ENCODE measurements at regions not wholly inside any gene's neighbourhood (a gene's known extent, or its start where the extent isn't known, plus 50 kb on each side); places are given as distances from the start of the nearest gene placed in this dataset.
"Not testable (repeated sequence)": the region's sequence is repeated elsewhere in the genome, so short reads cannot be mapped to it uniquely, and the experiment has no call there.

- Histone ChIP-seq H3K27me3 (ENCODE audit: control insufficient read depth in 1 of 2, insufficient read depth in 2 of 2, low read length in 2 of 2) (no peaks in the 10 kb centered on the region), H3K9me3 (ENCODE audit: control insufficient read depth in 2 of 2, insufficient read depth in 1 of 2, low read depth in 1 of 2, low read length in 1 of 2) (no peaks in the 10 kb centered on the region), H3K4me1 (ENCODE audit: control insufficient read depth in 2 of 2, insufficient read depth in 2 of 2, low read length in 1 of 2) (no peaks in the 10 kb centered on the region), H3K36me3 (ENCODE audit: control insufficient read depth in 2 of 2, insufficient read depth in 2 of 2, low read length in 1 of 2) (no peaks in the 10 kb centered on the region), H3K27ac (ENCODE audit: low read depth in 2 of 2, low read length in 1 of 2) (no peak overlapping the region), H3K4me3 (ENCODE audit: low read depth in 1 of 2, low read length in 2 of 2) (no peak overlapping the region)
- WGBS, 2 donors, result 81 to 89% methylated on average over 2 of the region's 2 CpGs
Measured at GRCh38 chr11:130562549-130562948, 114.1 kb downstream of the ADAMTS15 start.

- not testable (repeated sequence) for H3K4me3 ChIP-seq (ENCODE audit: low read depth in 1 of 2, low read length in 2 of 2); H3K36me3 ChIP-seq (ENCODE audit: control insufficient read depth in 2 of 2, insufficient read depth in 2 of 2, low read length in 1 of 2); H3K27ac ChIP-seq (ENCODE audit: low read depth in 2 of 2, low read length in 1 of 2); H3K9me3 ChIP-seq (ENCODE audit: control insufficient read depth in 2 of 2, insufficient read depth in 1 of 2, low read depth in 1 of 2, low read length in 1 of 2); H3K27me3 ChIP-seq (ENCODE audit: control insufficient read depth in 1 of 2, insufficient read depth in 2 of 2, low read length in 2 of 2); H3K4me1 ChIP-seq (ENCODE audit: control insufficient read depth in 2 of 2, insufficient read depth in 2 of 2, low read length in 1 of 2)
- WGBS, 2 donors, result 80 to 89% methylated on average over 7 of the region's 7 CpGs
Measured at GRCh38 chr11:130566360-130566759, 117.9 kb downstream of the ADAMTS15 start.

- no peak overlapping the region for H3K4me3 ChIP-seq (ENCODE audit: low read depth in 1 of 2, low read length in 2 of 2)
- H3K36me3 ChIP-seq (ENCODE audit: control insufficient read depth in 2 of 2, insufficient read depth in 2 of 2, low read length in 1 of 2), result no peaks in the 10 kb centered on the region
- H3K27me3 ChIP-seq (ENCODE audit: control insufficient read depth in 1 of 2, insufficient read depth in 2 of 2, low read length in 2 of 2), result no peaks in the 10 kb centered on the region
- WGBS, 2 donors, result 95 to 97% methylated on average over 1 of the region's 1 CpG
- no peak overlapping the region for H3K27ac ChIP-seq (ENCODE audit: low read depth in 2 of 2, low read length in 1 of 2)
- no peaks in the 10 kb centered on the region for H3K4me1 ChIP-seq (ENCODE audit: control insufficient read depth in 2 of 2, insufficient read depth in 2 of 2, low read length in 1 of 2)
- no peaks in the 10 kb centered on the region for H3K9me3 ChIP-seq (ENCODE audit: control insufficient read depth in 2 of 2, insufficient read depth in 1 of 2, low read depth in 1 of 2, low read length in 1 of 2)
Measured at GRCh38 chr11:130571519-130571918, 123.1 kb downstream of the ADAMTS15 start.

DNA sequence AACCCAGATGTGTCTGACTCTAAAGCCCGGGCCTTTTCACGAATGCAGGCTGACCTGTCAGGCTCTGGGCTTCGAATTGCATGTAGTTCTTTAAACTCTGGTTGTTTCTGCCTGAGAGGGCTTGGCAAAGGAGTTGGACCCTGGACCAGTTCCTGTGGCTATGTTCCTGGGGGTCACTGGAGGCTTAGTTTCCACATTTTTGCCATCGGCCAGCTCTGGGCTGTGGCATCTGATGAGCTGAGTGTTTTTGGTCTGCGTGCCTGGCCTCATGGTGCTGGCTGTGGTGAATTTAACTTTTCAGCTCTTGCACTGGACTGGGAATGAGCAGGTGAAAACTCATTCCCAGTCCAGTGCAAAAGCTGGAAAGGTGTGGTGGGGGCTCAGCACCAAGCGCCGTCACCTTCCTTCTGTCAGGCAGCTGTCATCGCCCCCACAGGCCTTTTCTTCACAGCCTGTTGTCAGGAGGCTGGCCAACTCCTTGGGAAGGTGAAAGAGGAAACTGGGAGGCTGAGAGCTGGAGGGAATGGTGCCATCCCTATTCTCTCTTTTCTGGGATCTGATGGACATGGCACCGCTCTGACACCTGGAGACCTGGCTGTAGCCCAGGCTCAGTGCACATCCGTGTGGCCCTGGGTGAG is 123.6 kb downstream of the ADAMTS15 start:
- WGBS, 2 donors, result 80 to 82% methylated on average over 10 of the region's 10 CpGs
- H3K27me3 ChIP-seq (ENCODE audit: control insufficient read depth in 1 of 2, insufficient read depth in 2 of 2, low read length in 2 of 2), result no peaks in the 10 kb centered on the region

GRCh38 chr11:130573767-130574166 is 125.3 kb downstream of the ADAMTS15 start:
- Histone ChIP-seq H3K27ac (ENCODE audit: low read depth in 2 of 2, low read length in 1 of 2) (no peak overlapping the region), H3K4me3 (ENCODE audit: low read depth in 1 of 2, low read length in 2 of 2) (no peak overlapping the region), H3K4me1 (ENCODE audit: control insufficient read depth in 2 of 2, insufficient read depth in 2 of 2, low read length in 1 of 2) (no peaks in the 10 kb centered on the region), H3K9me3 (ENCODE audit: control insufficient read depth in 2 of 2, insufficient read depth in 1 of 2, low read depth in 1 of 2, low read length in 1 of 2) (no peaks in the 10 kb centered on the region), H3K27me3 (ENCODE audit: control insufficient read depth in 1 of 2, insufficient read depth in 2 of 2, low read length in 2 of 2) (no peaks in the 10 kb centered on the region), H3K36me3 (ENCODE audit: control insufficient read depth in 2 of 2, insufficient read depth in 2 of 2, low read length in 1 of 2) (no peaks in the 10 kb centered on the region)
- 93 to 95% methylated on average over 2 of the region's 2 CpGs for WGBS, 2 donors

More for the DNA sequence above, 123.6 kb downstream of the ADAMTS15 start:
- Histone ChIP-seq H3K36me3 (ENCODE audit: control insufficient read depth in 2 of 2, insufficient read depth in 2 of 2, low read length in 1 of 2) (no peaks in the 10 kb centered on the region), H3K4me1 (ENCODE audit: control insufficient read depth in 2 of 2, insufficient read depth in 2 of 2, low read length in 1 of 2) (no peaks in the 10 kb centered on the region), H3K9me3 (ENCODE audit: control insufficient read depth in 2 of 2, insufficient read depth in 1 of 2, low read depth in 1 of 2, low read length in 1 of 2) (no peaks in the 10 kb centered on the region), H3K27ac (ENCODE audit: low read depth in 2 of 2, low read length in 1 of 2) (no peak overlapping the region), H3K4me3 (ENCODE audit: low read depth in 1 of 2, low read length in 2 of 2) (no peak overlapping the region)

- Histone ChIP-seq H3K4me3 (ENCODE audit: low read depth in 1 of 2, low read length in 2 of 2) (no peak overlapping the region), H3K27ac (ENCODE audit: low read depth in 2 of 2, low read length in 1 of 2) (no peak overlapping the region), H3K36me3 (ENCODE audit: control insufficient read depth in 2 of 2, insufficient read depth in 2 of 2, low read length in 1 of 2) (no peaks in the 10 kb centered on the region), H3K27me3 (ENCODE audit: control insufficient read depth in 1 of 2, insufficient read depth in 2 of 2, low read length in 2 of 2) (no peaks in the 10 kb centered on the region), H3K4me1 (ENCODE audit: control insufficient read depth in 2 of 2, insufficient read depth in 2 of 2, low read length in 1 of 2) (no peaks in the 10 kb centered on the region), H3K9me3 (ENCODE audit: control insufficient read depth in 2 of 2, insufficient read depth in 1 of 2, low read depth in 1 of 2, low read length in 1 of 2) (no peaks in the 10 kb centered on the region)
- WGBS, 2 donors, result 85 to 88% methylated on average over 2 of the region's 2 CpGs
Measured at GRCh38 chr11:130574740-130575139, 126.3 kb downstream of the ADAMTS15 start.

DNA sequence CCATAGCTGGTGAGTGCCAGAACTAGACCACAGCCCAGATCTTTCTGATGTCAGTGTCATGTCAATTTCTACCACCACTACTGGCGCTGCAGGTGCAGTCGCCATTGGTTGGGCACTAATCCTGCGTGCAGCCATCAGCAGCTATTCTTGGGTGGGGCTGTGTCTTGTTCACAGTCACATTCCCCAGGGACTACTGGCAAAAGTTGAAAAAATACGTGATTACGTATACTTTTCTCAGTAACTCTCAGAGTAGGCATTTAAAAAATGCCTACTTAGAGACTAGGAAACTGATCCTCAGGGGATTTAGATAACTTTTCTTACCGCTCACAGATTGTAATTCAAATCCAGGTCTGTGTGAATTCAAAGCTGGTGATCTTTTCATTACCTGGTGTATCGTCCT is 127.7 kb downstream of the ADAMTS15 start:
- Histone ChIP-seq H3K9me3 (ENCODE audit: control insufficient read depth in 2 of 2, insufficient read depth in 1 of 2, low read depth in 1 of 2, low read length in 1 of 2) (no peaks in the 10 kb centered on the region), H3K4me3 (ENCODE audit: low read depth in 1 of 2, low read length in 2 of 2) (no peak overlapping the region), H3K27ac (ENCODE audit: low read depth in 2 of 2, low read length in 1 of 2) (no peak overlapping the region), H3K27me3 (ENCODE audit: control insufficient read depth in 1 of 2, insufficient read depth in 2 of 2, low read length in 2 of 2) (no peaks in the 10 kb centered on the region), H3K4me1 (ENCODE audit: control insufficient read depth in 2 of 2, insufficient read depth in 2 of 2, low read length in 1 of 2) (peaks cover 0 to 2% of the 10 kb centered on the region in 2 donors), H3K36me3 (ENCODE audit: control insufficient read depth in 2 of 2, insufficient read depth in 2 of 2, low read length in 1 of 2) (no peaks in the 10 kb centered on the region)
- WGBS, 2 donors, result 84 to 91% methylated on average over 7 of the region's 7 CpGs

DNA sequence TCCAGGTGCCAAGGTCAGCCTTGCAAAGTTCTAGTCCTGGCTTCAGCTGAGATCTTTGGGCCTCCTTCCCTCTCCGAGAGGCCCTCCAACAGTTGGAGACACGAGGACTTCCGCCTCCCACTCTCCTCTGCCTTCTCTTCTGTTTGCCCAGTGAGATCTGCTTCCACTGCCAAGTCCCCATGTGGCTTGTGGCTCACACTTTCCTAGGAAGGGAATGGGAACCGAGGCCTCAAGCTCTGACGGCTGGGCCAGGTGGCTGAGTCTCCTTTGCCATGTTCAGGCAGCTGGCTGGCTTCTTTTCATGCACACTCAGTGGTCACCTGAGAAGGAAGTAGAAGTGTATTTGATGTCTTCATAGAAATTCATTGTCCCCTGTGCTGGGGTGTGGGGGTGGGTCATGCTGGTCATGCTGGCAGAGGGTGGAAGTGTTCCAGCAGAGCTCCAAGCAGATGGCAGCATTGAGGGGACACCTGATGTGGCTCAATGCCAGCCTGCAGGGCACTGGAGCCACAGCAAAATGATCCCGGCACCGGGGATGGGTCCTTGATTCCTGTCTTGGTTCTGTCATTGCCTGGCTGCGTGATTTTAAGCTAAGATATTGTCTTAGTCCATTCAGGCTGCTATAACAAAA is 130.4 kb downstream of the ADAMTS15 start:
- whole genome bisulfite sequencing, 2 donors, result 71 to 91% methylated on average over 8 of the region's 8 CpGs
- H3K4me3 ChIP-seq (ENCODE audit: low read depth in 1 of 2, low read length in 2 of 2), result no peak overlapping the region
- peaks cover 0 to 2% of the 10 kb centered on the region in 2 donors for H3K4me1 ChIP-seq (ENCODE audit: control insufficient read depth in 2 of 2, insufficient read depth in 2 of 2, low read length in 1 of 2)
- H3K9me3 ChIP-seq (ENCODE audit: control insufficient read depth in 2 of 2, insufficient read depth in 1 of 2, low read depth in 1 of 2, low read length in 1 of 2), result no peaks in the 10 kb centered on the region
- H3K36me3 ChIP-seq (ENCODE audit: control insufficient read depth in 2 of 2, insufficient read depth in 2 of 2, low read length in 1 of 2), result no peaks in the 10 kb centered on the region
- H3K27ac ChIP-seq (ENCODE audit: low read depth in 2 of 2, low read length in 1 of 2), result no peak overlapping the region
- no peaks in the 10 kb centered on the region for H3K27me3 ChIP-seq (ENCODE audit: control insufficient read depth in 1 of 2, insufficient read depth in 2 of 2, low read length in 2 of 2)

GRCh38 chr11:130580372-130580771 is 131.9 kb downstream of the ADAMTS15 start:
- Histone ChIP-seq H3K27me3 (ENCODE audit: control insufficient read depth in 1 of 2, insufficient read depth in 2 of 2, low read length in 2 of 2) (no peaks in the 10 kb centered on the region), H3K4me3 (ENCODE audit: low read depth in 1 of 2, low read length in 2 of 2) (no peak overlapping the region), H3K9me3 (ENCODE audit: control insufficient read depth in 2 of 2, insufficient read depth in 1 of 2, low read depth in 1 of 2, low read length in 1 of 2) (no peaks in the 10 kb centered on the region), H3K27ac (ENCODE audit: low read depth in 2 of 2, low read length in 1 of 2) (peak overlapping the region in 1 of 2 donors; percentile 9), H3K36me3 (ENCODE audit: control insufficient read depth in 2 of 2, insufficient read depth in 2 of 2, low read length in 1 of 2) (no peaks in the 10 kb centered on the region), H3K4me1 (ENCODE audit: control insufficient read depth in 2 of 2, insufficient read depth in 2 of 2, low read length in 1 of 2) (peaks cover 0 to 4% of the 10 kb centered on the region in 2 donors)
- WGBS, 2 donors, result 24 to 27% methylated on average over 4 of the region's 4 CpGs

Measured in esophagus (tissue), 2 donors.